HepG2 (cell line): ENCODE measurements at regions not wholly inside any gene's neighbourhood (a gene's known extent, or its start where the extent isn't known, plus 50 kb on each side); places are given as distances from the start of the nearest gene placed in this dataset.

Experiments used
- FOXC1 ChIP-seq: sonication (generic); formaldehyde crosslinking; IDR thresholded peaks from 2 replicates; pipeline ENCODE4 v1.8.0; 2022; ENCODE audit warnings: mild to moderate bottlenecking, missing genetic modification reagents, borderline replicate concordance
- FOXP4 ChIP-seq: sonication (generic); formaldehyde crosslinking; IDR thresholded peaks from 2 replicates; pipeline ENCODE4 v1.4.0; 2020; ENCODE audit warnings: missing genetic modification reagents
- PAF1 ChIP-seq: IDR thresholded peaks from 2 replicates; pipeline ENCODE4 v1.6.1; 2016; ENCODE audit warnings: missing genetic modification reagents, missing compliant biosample characterization
- PHF20 ChIP-seq: sonication (generic); formaldehyde crosslinking; IDR thresholded peaks from 2 replicates; pipeline ENCODE4 v1.5.0; 2020; ENCODE audit warnings: mild to moderate bottlenecking, missing genetic modification reagents
- PHF21A ChIP-seq: sonication (generic); formaldehyde crosslinking; IDR thresholded peaks from 2 replicates; pipeline ENCODE4 v1.5.0; 2020; ENCODE audit warnings: mild to moderate bottlenecking, missing genetic modification reagents
- RFX1 ChIP-seq: fragments of 450-650 bp; IDR thresholded peaks from 2 replicates; pipeline ENCODE4 v1.6.1; 2017
- SRSF4 ChIP-seq: fragments of 200-400 bp; formaldehyde crosslinking; IDR thresholded peaks from one replicate; pipeline ENCODE4 v1.6.1; 2018; ENCODE audit warnings: mild to moderate bottlenecking, low read depth, low read length, moderate library complexity; ENCODE audit not compliant: poor library complexity, severe bottlenecking
- STAG1 ChIP-seq: sonication (generic); formaldehyde crosslinking; IDR thresholded peaks from 2 replicates; pipeline ENCODE4 v1.4.0; 2020; ENCODE audit warnings: missing genetic modification reagents
- ZBTB1 ChIP-seq: sonication (generic); formaldehyde crosslinking; IDR thresholded peaks from 2 replicates; pipeline ENCODE4 v1.4.0; 2020; ENCODE audit warnings: missing genetic modification reagents, borderline replicate concordance
- ZBTB33 ChIP-seq: sonication (generic); formaldehyde crosslinking; IDR thresholded peaks from 2 replicates; pipeline ENCODE4 v1.4.0; 2020; ENCODE audit warnings: missing genetic modification reagents
- ZBTB39 ChIP-seq: sonication (generic); formaldehyde crosslinking; IDR thresholded peaks from 2 replicates; pipeline ENCODE4 v1.5.0; 2020; ENCODE audit warnings: missing genetic modification reagents
- ZBTB40 ChIP-seq, 2 experiments: fragments of 450-650 bp in 1 of 2; sonication (generic) in 1 of 2; formaldehyde crosslinking in 1 of 2; IDR thresholded peaks; 2 replicates each; pipeline versions ENCODE4 v1.6.1 to v1.8.0; 2016 to 2022; ENCODE audit warnings: antibody characterized with exemption in 1 of 2, mild to moderate bottlenecking in 1 of 2, missing genetic modification reagents in 1 of 2
- ZNF441 ChIP-seq: sonication (generic); formaldehyde crosslinking; IDR thresholded peaks from 2 replicates; pipeline ENCODE4 v1.7.0; 2021; ENCODE audit warnings: missing genetic modification reagents, borderline replicate concordance

GRCh38 chr7:85426487-85426960 is 239.7 kb upstream of the SEMA3D start (continued):
- TF ChIP-seq ZBTB40 (IDR thresholded peaks at IDR 0.05) (no peak), ZBTB40 (CRISPR knock-in tag; IDR thresholded peaks at IDR 0.05) (no peak), RFX1 (no peak), PAF1 (no peak), ZNF441 (CRISPR knock-in tag) (no peak), FOXP4 (CRISPR knock-in tag) (no peak; the same call in none of the 2 replicates), PHF20 (CRISPR knock-in tag) (no peak), STAG1 (0 out of 2 replicates have a peak, but pooled peaks have one; percentile 7), ZBTB39 (CRISPR knock-in tag) (no peak), FOXC1 (no peak), SRSF4 (no peak), ZBTB33 (peak; percentile 17; the same call in 1 of the 2 replicates), PHF21A (CRISPR knock-in tag) (peak; percentile 35; the same call in 1 of the 2 replicates), ZBTB1 (CRISPR knock-in tag) (no peak)
